SJSA1 (cell line): ENCODE measurements at regions not wholly inside any gene's neighbourhood (a gene's known extent, or its start where the extent isn't known, plus 50 kb on each side); places are given as distances from the start of the nearest gene placed in this dataset.

Experiments
- DNase-seq, 2 experiments: peaks; one replicate each; pipeline ENCODE4 v3.0.0-alpha.2; 2015 to 2020; ENCODE audit warnings: low spot score in 2 of 2, low read depth in 1 of 2
- H3K27ac ChIP-seq: fragments of 250-450 bp; sonication (Bioruptor Pico); 2 replicates; pipeline ENCODE4 v1.5.1; 2020; ENCODE audit warnings: mild to moderate bottlenecking, moderate library complexity
- H3K27me3 ChIP-seq: fragments of 250-450 bp; sonication (Bioruptor Pico); replicated peaks from 2 replicates; pipeline ENCODE4 v1.5.1; 2020; ENCODE audit warnings: mild to moderate bottlenecking, moderate library complexity
- H3K36me3 ChIP-seq: fragments of 250-450 bp; sonication (Bioruptor Pico); 2 replicates; pipeline ENCODE4 v1.5.1; 2020; ENCODE audit warnings: mild to moderate bottlenecking
- H3K4me1 ChIP-seq: fragments of 250-450 bp; sonication (Bioruptor Pico); replicated peaks from 2 replicates; pipeline ENCODE4 v1.6.1; 2021; ENCODE audit warnings: mild to moderate bottlenecking
- H3K4me3 ChIP-seq: fragments of 250-450 bp; sonication (Bioruptor Pico); 2 replicates; pipeline ENCODE4 v1.5.1; 2020; ENCODE audit warnings: mild to moderate bottlenecking
- H3K9me3 ChIP-seq: fragments of 250-450 bp; sonication (Bioruptor Pico); replicated peaks from 2 replicates; pipeline ENCODE4 v1.5.1; 2020; ENCODE audit warnings: mild to moderate bottlenecking

- Histone ChIP-seq H3K36me3 (no peaks in the 10 kb centered on the region), H3K27me3 (no peaks in the 10 kb centered on the region), H3K4me3 (no peak overlapping the region), H3K9me3 (no peaks in the 10 kb centered on the region), H3K27ac (peak overlapping the region; percentile 83), H3K4me1 (peaks cover 89% of the 10 kb centered on the region)
- DNase-seq: no peak
These were observed 143.6 kb downstream of the TOMM20 start for GRCh38 chr1:234985007-234985370.

- H3K4me3 ChIP-seq: no peak overlapping the region
- no peaks in the 10 kb centered on the region for H3K36me3 ChIP-seq
- DNase-seq: no peak
- peaks cover 91% of the 10 kb centered on the region for H3K4me1 ChIP-seq
- no peaks in the 10 kb centered on the region for H3K27me3 ChIP-seq
- peak overlapping the region; percentile 83 for H3K27ac ChIP-seq
- H3K9me3 ChIP-seq: no peaks in the 10 kb centered on the region
These were observed 144.9 kb downstream of the TOMM20 start for GRCh38 chr1:234983564-234984238.

DNA sequence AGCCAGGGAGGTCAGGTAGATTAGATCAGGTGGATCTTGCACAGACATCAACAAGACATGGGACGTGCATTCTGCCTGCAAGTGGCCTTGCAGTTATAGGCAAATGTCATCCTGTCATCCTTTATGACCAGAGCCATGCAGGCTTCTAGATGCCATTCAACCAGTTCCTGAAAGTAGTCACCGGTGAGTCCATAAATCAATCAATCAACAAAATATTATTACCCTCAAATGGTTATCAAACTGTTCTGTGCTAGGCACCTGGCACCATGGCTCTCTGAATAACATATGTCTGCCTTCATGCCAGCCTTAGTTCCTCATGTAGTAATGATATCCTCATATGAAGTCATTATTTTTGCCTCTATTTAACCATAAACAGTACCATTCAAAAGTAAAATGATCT is 146.9 kb downstream of the TOMM20 start:
- DNase-seq: no peak
- no peak overlapping the region for H3K4me3 ChIP-seq
- H3K4me1 ChIP-seq: peaks cover 90% of the 10 kb centered on the region
- no peaks in the 10 kb centered on the region for H3K27me3 ChIP-seq
- H3K36me3 ChIP-seq: no peaks in the 10 kb centered on the region
- peak overlapping the region; percentile 92 for H3K27ac ChIP-seq
- H3K9me3 ChIP-seq: no peaks in the 10 kb centered on the region

GRCh38 chr1:234980645-234981396 is 147.8 kb downstream of the TOMM20 start:
- peak overlapping the region; percentile 92 for H3K27ac ChIP-seq
- peak; percentile 87 to 94 for DNase-seq
- H3K36me3 ChIP-seq: no peaks in the 10 kb centered on the region
- H3K9me3 ChIP-seq: no peaks in the 10 kb centered on the region
- peaks cover 87% of the 10 kb centered on the region for H3K4me1 ChIP-seq
- H3K27me3 ChIP-seq: no peaks in the 10 kb centered on the region
- no peak overlapping the region for H3K4me3 ChIP-seq

DNA sequence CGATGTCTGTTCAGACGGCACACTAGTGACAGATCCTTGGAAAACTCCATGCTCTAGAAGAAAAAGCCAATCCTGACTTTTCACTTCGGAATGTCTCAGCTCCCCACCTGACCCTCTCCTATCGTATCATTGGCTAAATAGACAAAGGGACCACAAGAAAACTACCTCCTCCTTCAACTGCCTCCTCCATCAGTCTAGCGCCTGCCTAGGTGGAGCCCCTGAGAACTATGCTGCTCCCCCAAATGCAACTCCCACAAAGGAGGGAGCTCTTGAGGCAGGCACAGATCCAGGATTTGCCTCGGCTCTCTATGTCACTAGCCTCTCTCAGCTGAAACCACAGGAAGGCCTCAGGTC is 148.4 kb downstream of the TOMM20 start:
- H3K4me1 ChIP-seq: peaks cover 87% of the 10 kb centered on the region
- H3K9me3 ChIP-seq: no peaks in the 10 kb centered on the region
- H3K36me3 ChIP-seq: no peaks in the 10 kb centered on the region
- peak overlapping the region; percentile 92 for H3K27ac ChIP-seq
- H3K27me3 ChIP-seq: no peaks in the 10 kb centered on the region
- no peak overlapping the region for H3K4me3 ChIP-seq
- DNase-seq: no peak

DNA sequence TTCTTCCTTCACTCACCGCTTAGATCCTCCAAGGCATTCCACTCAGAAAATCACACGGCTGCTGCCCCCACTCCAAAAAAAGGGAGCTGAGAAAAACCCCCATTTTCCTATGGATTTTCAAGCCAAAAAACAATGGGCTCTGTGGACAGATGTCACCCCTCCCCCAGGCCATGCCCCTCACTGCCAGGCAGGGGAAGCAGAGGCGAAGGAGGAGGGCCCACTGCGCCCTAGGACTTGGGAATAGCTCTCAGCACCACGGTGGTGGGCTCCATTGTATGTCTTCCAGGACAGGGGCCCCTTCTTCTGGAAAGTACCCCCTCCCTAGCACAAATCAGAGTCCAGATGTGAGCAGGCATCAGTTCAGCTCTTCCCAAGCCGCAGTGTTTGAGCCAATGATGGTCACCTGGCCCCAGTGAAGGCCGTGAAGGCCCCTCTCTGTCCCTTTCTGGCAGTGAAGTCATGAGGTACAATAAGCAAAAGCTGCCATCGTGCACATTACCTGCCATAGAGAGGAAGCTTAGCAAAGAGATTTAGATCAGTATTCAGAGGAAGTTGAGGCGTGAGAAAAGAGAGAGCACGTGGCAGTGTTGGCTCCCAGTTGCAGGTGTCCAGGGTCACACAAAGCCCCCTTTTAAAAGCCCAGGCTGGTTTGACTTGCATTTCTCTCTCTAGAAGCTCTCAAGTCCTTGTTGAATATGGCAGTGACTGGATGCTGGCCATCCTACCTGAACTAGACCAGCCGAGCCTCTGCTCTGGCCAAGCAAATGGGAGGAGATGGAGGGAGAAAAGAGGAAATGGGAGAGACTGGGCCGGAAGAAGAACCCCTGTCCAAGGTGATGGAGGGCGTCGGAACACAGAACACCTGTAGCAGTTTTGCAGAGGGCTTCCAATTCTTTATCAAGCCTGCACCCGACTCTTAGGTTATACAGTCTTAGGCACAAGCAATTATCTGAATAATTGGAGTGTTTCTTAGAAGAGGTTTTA is 149.0 kb downstream of the TOMM20 start:
- H3K9me3 ChIP-seq: no peaks in the 10 kb centered on the region
- no peak for DNase-seq
- no peaks in the 10 kb centered on the region for H3K27me3 ChIP-seq
- H3K4me3 ChIP-seq: no peak overlapping the region
- H3K4me1 ChIP-seq: peaks cover 87% of the 10 kb centered on the region
- peak overlapping the region; percentile 92 for H3K27ac ChIP-seq
- H3K36me3 ChIP-seq: no peaks in the 10 kb centered on the region

GRCh38 chr1:234978397-234979295 is 150.0 kb downstream of the TOMM20 start:
- Histone ChIP-seq H3K27me3 (no peaks in the 10 kb centered on the region), H3K36me3 (no peaks in the 10 kb centered on the region), H3K4me3 (no peak overlapping the region), H3K9me3 (no peaks in the 10 kb centered on the region), H3K27ac (peak overlapping the region; percentile 92), H3K4me1 (peaks cover 86% of the 10 kb centered on the region)
- peak in 1 of 2 experiments; percentile 70 for DNase-seq

DNA sequence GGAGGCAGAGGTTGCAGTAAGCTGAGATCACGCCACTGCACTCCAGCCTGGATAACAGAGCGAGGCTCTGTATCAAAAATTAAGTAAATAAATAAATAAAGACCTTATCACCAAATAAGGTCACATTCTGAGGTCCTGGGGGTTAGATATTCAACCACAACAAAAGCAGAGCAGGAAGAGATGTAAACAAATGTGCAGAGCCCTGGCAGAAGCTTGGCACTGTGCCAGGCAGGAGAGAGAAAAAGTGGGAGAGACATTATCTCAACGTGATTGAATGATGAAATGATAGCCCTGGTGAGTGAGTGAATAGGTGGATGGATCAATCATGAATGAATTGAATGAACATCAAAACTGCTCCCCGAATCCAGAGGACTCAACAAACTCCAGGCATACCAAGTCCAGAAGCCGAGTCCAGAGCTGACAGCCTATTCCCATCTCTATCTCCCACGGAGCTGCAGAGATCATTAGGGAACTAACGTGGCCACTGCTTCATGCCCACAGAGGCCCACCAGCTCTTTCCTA is 150.7 kb downstream of the TOMM20 start:
- Histone ChIP-seq H3K27ac (peak overlapping the region; percentile 92), H3K27me3 (no peaks in the 10 kb centered on the region), H3K9me3 (no peaks in the 10 kb centered on the region), H3K4me1 (peaks cover 81% of the 10 kb centered on the region), H3K36me3 (no peaks in the 10 kb centered on the region), H3K4me3 (no peak overlapping the region)
- peak in 1 of 2 experiments; percentile 43 for DNase-seq

- Histone ChIP-seq H3K27ac (0 out of 2 replicates have a peak overlapping the region, but pooled peaks have one; percentile 92), H3K9me3 (no peaks in the 10 kb centered on the region), H3K27me3 (no peaks in the 10 kb centered on the region), H3K4me1 (peaks cover 80% of the 10 kb centered on the region), H3K4me3 (no peak overlapping the region), H3K36me3 (no peaks in the 10 kb centered on the region)
- DNase-seq: no peak
These were observed 151.6 kb downstream of the TOMM20 start for GRCh38 chr1:234976861-234977680.

DNA sequence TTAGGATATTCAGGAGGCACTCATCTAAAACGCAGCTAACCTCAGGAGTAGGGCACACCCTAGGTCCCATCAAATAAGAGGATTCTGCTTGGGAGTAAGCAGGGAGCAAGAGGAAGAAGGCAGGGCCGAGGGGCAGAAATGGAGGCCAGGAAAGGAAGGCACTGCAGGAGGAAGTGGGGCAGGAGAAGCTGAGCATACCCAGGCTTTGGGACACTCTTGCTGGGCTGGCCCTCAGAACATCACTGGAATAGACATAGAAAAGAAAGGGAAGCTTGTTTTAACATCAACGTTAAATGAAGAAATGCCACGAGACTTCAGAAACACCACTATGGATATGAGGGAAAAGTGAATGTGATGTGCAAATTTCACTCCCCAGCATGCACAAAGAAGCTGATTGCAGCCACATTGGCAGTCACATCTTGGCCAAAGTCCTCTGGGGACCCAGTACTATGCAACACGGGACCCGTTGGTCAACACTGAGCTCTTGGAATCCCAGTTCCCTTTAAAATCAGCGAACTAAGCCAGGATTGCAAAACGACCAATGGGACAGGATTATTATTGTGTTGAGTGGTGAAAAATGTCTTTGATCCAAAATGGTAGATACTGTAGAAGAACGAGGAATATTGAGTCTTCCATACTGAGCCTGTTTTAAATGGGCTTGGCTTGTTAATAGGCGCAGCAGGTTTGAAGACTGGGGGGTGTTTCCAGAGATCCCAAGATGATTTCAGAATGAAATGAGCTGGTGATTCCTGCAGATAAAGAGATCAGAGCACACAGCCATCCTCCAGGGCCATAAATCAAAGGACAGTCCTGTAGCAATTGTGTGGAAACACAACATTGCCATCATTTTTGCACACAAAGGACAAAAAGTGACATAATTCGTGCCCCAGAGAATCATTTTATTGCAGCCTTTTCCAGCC is 152.4 kb downstream of the TOMM20 start:
- no peaks in the 10 kb centered on the region for H3K36me3 ChIP-seq
- H3K27ac ChIP-seq: peak overlapping the region; percentile 68
- peaks cover 79% of the 10 kb centered on the region for H3K4me1 ChIP-seq
- H3K27me3 ChIP-seq: no peaks in the 10 kb centered on the region
- H3K4me3 ChIP-seq: no peak overlapping the region
- no peak for DNase-seq
- H3K9me3 ChIP-seq: no peaks in the 10 kb centered on the region

- Histone ChIP-seq H3K27ac (peak overlapping the region; percentile 68), H3K4me1 (peaks cover 79% of the 10 kb centered on the region), H3K36me3 (no peaks in the 10 kb centered on the region), H3K27me3 (no peaks in the 10 kb centered on the region), H3K4me3 (no peak overlapping the region), H3K9me3 (no peaks in the 10 kb centered on the region)
- DNase-seq: peak; percentile 80 to 91
These were observed 153.3 kb downstream of the TOMM20 start for GRCh38 chr1:234975122-234975940.
